ENCODE measurements at regions not wholly inside any gene's neighbourhood (a gene's known extent, or its start where the extent isn't known, plus 50 kb on each side); places are given as distances from the start of the nearest gene placed in this dataset.

GRCh38 chrX:121869876-121870477, 822.6 kb downstream of the GLUD2 start:
- no peak for TF ChIP-seq POLR2A (IDR thresholded peaks at IDR 0.05)
- TF ChIP-seq, protein P1, sequence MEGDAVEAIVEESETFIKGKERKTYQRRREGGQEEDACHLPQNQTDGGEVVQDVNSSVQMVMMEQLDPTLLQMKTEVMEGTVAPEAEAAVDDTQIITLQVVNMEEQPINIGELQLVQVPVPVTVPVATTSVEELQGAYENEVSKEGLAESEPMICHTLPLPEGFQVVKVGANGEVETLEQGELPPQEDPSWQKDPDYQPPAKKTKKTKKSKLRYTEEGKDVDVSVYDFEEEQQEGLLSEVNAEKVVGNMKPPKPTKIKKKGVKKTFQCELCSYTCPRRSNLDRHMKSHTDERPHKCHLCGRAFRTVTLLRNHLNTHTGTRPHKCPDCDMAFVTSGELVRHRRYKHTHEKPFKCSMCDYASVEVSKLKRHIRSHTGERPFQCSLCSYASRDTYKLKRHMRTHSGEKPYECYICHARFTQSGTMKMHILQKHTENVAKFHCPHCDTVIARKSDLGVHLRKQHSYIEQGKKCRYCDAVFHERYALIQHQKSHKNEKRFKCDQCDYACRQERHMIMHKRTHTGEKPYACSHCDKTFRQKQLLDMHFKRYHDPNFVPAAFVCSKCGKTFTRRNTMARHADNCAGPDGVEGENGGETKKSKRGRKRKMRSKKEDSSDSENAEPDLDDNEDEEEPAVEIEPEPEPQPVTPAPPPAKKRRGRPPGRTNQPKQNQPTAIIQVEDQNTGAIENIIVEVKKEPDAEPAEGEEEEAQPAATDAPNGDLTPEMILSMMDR (IDR thresholded peaks at IDR 0.05) = no peak
